ENCODE measurements at regions not wholly inside any gene's neighbourhood (a gene's known extent, or its start where the extent isn't known, plus 50 kb on each side); places are given as distances from the start of the nearest gene placed in this dataset.

- TF ChIP-seq, protein P1, sequence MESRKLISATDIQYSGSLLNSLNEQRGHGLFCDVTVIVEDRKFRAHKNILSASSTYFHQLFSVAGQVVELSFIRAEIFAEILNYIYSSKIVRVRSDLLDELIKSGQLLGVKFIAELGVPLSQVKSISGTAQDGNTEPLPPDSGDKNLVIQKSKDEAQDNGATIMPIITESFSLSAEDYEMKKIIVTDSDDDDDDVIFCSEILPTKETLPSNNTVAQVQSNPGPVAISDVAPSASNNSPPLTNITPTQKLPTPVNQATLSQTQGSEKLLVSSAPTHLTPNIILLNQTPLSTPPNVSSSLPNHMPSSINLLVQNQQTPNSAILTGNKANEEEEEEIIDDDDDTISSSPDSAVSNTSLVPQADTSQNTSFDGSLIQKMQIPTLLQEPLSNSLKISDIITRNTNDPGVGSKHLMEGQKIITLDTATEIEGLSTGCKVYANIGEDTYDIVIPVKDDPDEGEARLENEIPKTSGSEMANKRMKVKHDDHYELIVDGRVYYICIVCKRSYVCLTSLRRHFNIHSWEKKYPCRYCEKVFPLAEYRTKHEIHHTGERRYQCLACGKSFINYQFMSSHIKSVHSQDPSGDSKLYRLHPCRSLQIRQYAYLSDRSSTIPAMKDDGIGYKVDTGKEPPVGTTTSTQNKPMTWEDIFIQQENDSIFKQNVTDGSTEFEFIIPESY (IDR thresholded peaks at IDR 0.05; ENCODE audit: borderline replicate concordance, low read depth): no peak
- TF ChIP-seq ELF1 (IDR thresholded peaks at IDR 0.05): no peak
- no peak for TF ChIP-seq USF2 (IDR thresholded peaks at IDR 0.05; ENCODE audit: borderline replicate concordance, low read depth, low read length)
- no peak for TF ChIP-seq MEF2A (IDR thresholded peaks at IDR 0.05; ENCODE audit: borderline replicate concordance, low read depth)
- no peak for TF ChIP-seq YY1 (IDR thresholded peaks at IDR 0.05; ENCODE audit: low read depth)
These were observed 1202.7 kb downstream of the OTOL1 start (continued) for GRCh38 chr3:162699291-162699690.

DNA sequence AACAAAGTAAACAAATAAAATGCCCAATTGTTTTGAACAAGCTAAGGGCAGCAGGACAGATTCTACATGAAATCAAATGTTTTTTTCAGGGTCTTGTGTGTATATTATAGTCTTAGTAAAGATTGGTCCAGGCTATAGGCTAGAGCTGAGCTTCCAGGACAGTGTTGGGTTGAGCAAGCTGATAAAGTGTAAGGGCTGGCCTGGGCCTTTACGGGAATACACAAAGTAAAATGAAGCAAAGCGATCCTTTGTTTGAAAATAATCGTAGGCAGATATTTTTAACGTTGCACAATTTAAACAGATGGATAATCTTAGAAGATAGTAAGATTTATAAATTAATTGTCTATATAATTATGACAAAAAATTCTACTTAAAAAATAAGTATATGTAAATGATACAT lies 1204.6 kb downstream of the OTOL1 start:
- Histone ChIP-seq H4K20me1 (ENCODE audit: insufficient read depth) (no peaks in the 10 kb centered on the region), H2AFZ (ENCODE audit: low read depth) (no peak overlapping the region), H3K4me1 (ENCODE audit: control insufficient read depth in 1 of 2, insufficient read depth in 2 of 2, low read depth in 1 of 2, low read length in 1 of 2) (no peaks in the 10 kb centered on the region), H3K9me2 (no peaks in the 10 kb centered on the region), H3F3A (replicated peaks; ENCODE audit: insufficient read depth) (no peaks in the 10 kb centered on the region), H3K27me3 (ENCODE audit: insufficient read depth) (no peaks in the 10 kb centered on the region), H3K4me3 (ENCODE audit: low read depth in 2 of 2, low read length in 1 of 2) (no peak overlapping the region), H3K36me3 (replicated peaks in 1 of 2; ENCODE audit: control insufficient read depth in 1 of 2, insufficient read depth in 2 of 2, low read length in 1 of 2) (no peaks in the 10 kb centered on the region), H3K4me2 (no peak overlapping the region), H3K9me3 (no peaks in the 10 kb centered on the region), H3K79me2 (ENCODE audit: insufficient read depth) (no peaks in the 10 kb centered on the region), H3K27ac (ENCODE audit: low read depth in 2 of 2, low read length in 1 of 2) (no peak overlapping the region), H3K9ac (no peak overlapping the region)
- DNase-seq: no peak
- ChIA-PET POLR2A (no interaction called here), CTCF (no interaction called here)
- TF ChIP-seq TAF1 (IDR thresholded peaks at IDR 0.05; ENCODE audit: borderline replicate concordance, low read depth, low read length): no peak
- no peak for TF ChIP-seq GABPA (IDR thresholded peaks at IDR 0.05; ENCODE audit: low read depth)
- TF ChIP-seq USF1 (IDR thresholded peaks at IDR 0.05; ENCODE audit: borderline replicate concordance, low read depth): no peak
- no peak for TF ChIP-seq YY1 (IDR thresholded peaks at IDR 0.05; ENCODE audit: low read depth)
- TF ChIP-seq TEAD4 (IDR thresholded peaks at IDR 0.05; ENCODE audit: borderline replicate concordance, insufficient read depth): no peak
- TF ChIP-seq ELF1 (IDR thresholded peaks at IDR 0.05): no peak
- TF ChIP-seq USF2 (IDR thresholded peaks at IDR 0.05; ENCODE audit: borderline replicate concordance, low read depth, low read length): no peak
- no peak for TF ChIP-seq MXI1 (IDR thresholded peaks at IDR 0.05; ENCODE audit: low read depth, low read length)
- TF ChIP-seq NFIC (IDR thresholded peaks at IDR 0.05; ENCODE audit: borderline replicate concordance): no peak
- WGBS (ENCODE audit: low lambda C conversion rate): 80% methylated on average over 4 of the region's 4 CpGs
